HEK293 (cell line): ENCODE measurements at regions not wholly inside any gene's neighbourhood (a gene's known extent, or its start where the extent isn't known, plus 50 kb on each side); places are given as distances from the start of the nearest gene placed in this dataset.

Source experiments
- CTCF ChIA-PET: fragments of 350-600 bp; formaldehyde crosslinking; extraction: SDS; loops from one replicate; lab custom pipeline; 2021; ENCODE audit warnings: antibody characterized with exemption; lab: Yijun Ruan, JAX
- POLR2A ChIA-PET: fragments of 300-600 bp; formaldehyde crosslinking; extraction: SDS; loops from one replicate; lab custom pipeline; 2020; ENCODE audit warnings: antibody characterized with exemption, inconsistent platforms; lab: Yijun Ruan, JAX
- H3K27ac ChIP-seq: fragments of 200-500 bp; sonication (Bioruptor generic); 2 replicates; pipeline ENCODE4 v1.5.1; 2014; ENCODE audit warnings: low read depth, low read length, control low read depth, inconsistent platforms; ENCODE audit errors: extremely low read depth
- H3K36me3 ChIP-seq, 2 experiments: fragments of 200-500 bp in 1 of 2; sonication (Bioruptor generic) in 1 of 2; 1 replicate in 1 of 2; 2 replicates in 1 of 2; pipeline ENCODE4 v1.5.1; 2014 to 2017; ENCODE audit warnings: inconsistent platforms in 2 of 2, low read length in 2 of 2; ENCODE audit not compliant: control insufficient read depth in 2 of 2, insufficient read depth in 1 of 2
- H3K4me1 ChIP-seq: fragments of 200-500 bp; sonication (Bioruptor generic); 2 replicates; pipeline ENCODE4 v1.5.1; 2014; ENCODE audit warnings: mild to moderate bottlenecking, low read length, inconsistent platforms; ENCODE audit not compliant: control insufficient read depth, insufficient read depth
- H3K4me3 ChIP-seq: 2 replicates; pipeline ENCODE4 v1.5.1; 2011; ENCODE audit warnings: low read depth, mild to moderate bottlenecking, control low read depth, low read length, moderate library complexity
- H3K9me3 ChIP-seq: fragments of 200-500 bp; sonication (Bioruptor generic); 2 replicates; pipeline ENCODE4 v1.5.1; 2014; ENCODE audit warnings: low read depth, low read length, inconsistent platforms; ENCODE audit not compliant: control insufficient read depth, insufficient read depth
- BCL6B ChIP-seq: fragments of 450-650 bp; formaldehyde crosslinking; IDR thresholded peaks from 2 replicates; pipeline ENCODE4 v1.5.1; 2017; ENCODE audit warnings: missing biosample characterization, missing genetic modification characterization
- GLI2 ChIP-seq: fragments of 450-650 bp; formaldehyde crosslinking; IDR thresholded peaks from 2 replicates; pipeline ENCODE4; 2017; ENCODE audit warnings: missing biosample characterization, missing genetic modification characterization, low read depth, borderline replicate concordance
- KLF9 ChIP-seq: fragments of 450-650 bp; formaldehyde crosslinking; IDR thresholded peaks from 2 replicates; pipeline ENCODE4 v1.5.1; 2016; ENCODE audit warnings: missing biosample characterization, missing genetic modification characterization, low read depth
- MEIS1 ChIP-seq: sonication (generic); formaldehyde crosslinking; IDR thresholded peaks from 2 replicates; pipeline ENCODE4 v1.8.1; 2022; ENCODE audit warnings: missing genetic modification reagents, mild to moderate bottlenecking, borderline replicate concordance
- OVOL3 ChIP-seq: fragments of 450-650 bp; formaldehyde crosslinking; IDR thresholded peaks from 2 replicates; pipeline ENCODE4 v1.5.1; 2016; ENCODE audit warnings: missing biosample characterization, missing genetic modification characterization
- SP7 ChIP-seq: fragments of 450-650 bp; formaldehyde crosslinking; IDR thresholded peaks from 2 replicates; pipeline ENCODE4 v1.5.1; 2016; ENCODE audit warnings: missing biosample characterization, missing genetic modification characterization
- ZBTB26 ChIP-seq: fragments of 450-650 bp; formaldehyde crosslinking; optimal IDR thresholded peaks from 2 replicates; pipeline ENCODE3; 2016; ENCODE audit warnings: missing biosample characterization, mild to moderate bottlenecking, missing genetic modification characterization
- ZFP41 ChIP-seq: fragments of 450-650 bp; formaldehyde crosslinking; IDR thresholded peaks from 2 replicates; pipeline ENCODE4 v1.5.1; 2016; ENCODE audit warnings: missing biosample characterization, missing genetic modification characterization, borderline replicate concordance
- ZNF121 ChIP-seq: fragments of 450-650 bp; formaldehyde crosslinking; IDR thresholded peaks from 2 replicates; pipeline ENCODE4 v1.5.1; 2016; ENCODE audit warnings: missing biosample characterization, missing genetic modification characterization
- ZNF175 ChIP-seq: fragments of 450-650 bp; formaldehyde crosslinking; IDR thresholded peaks from 2 replicates; pipeline ENCODE4 v1.5.1; 2016; ENCODE audit warnings: missing biosample characterization, missing genetic modification characterization
- ZNF19 ChIP-seq: fragments of 450-650 bp; formaldehyde crosslinking; IDR thresholded peaks from 2 replicates; pipeline ENCODE4; 2016; ENCODE audit warnings: missing biosample characterization, missing genetic modification characterization, low read depth
- ZNF223 ChIP-seq: fragments of 450-650 bp; formaldehyde crosslinking; IDR thresholded peaks from 2 replicates; pipeline ENCODE4 v1.5.1; 2016; ENCODE audit warnings: missing biosample characterization, missing genetic modification characterization
- ZNF239 ChIP-seq: fragments of 450-650 bp; formaldehyde crosslinking; IDR thresholded peaks from 2 replicates; pipeline ENCODE4 v1.5.1; 2016; ENCODE audit warnings: missing biosample characterization, missing genetic modification characterization
- ZNF280C ChIP-seq: fragments of 450-650 bp; formaldehyde crosslinking; IDR thresholded peaks from 2 replicates; pipeline ENCODE4 v1.5.1; 2016; ENCODE audit warnings: missing biosample characterization, missing genetic modification characterization
- ZNF341 ChIP-seq: fragments of 450-650 bp; formaldehyde crosslinking; IDR thresholded peaks from 2 replicates; pipeline ENCODE4; 2016; ENCODE audit warnings: low read depth, missing biosample characterization, missing genetic modification characterization
- ZNF350 ChIP-seq: fragments of 450-650 bp; formaldehyde crosslinking; IDR thresholded peaks from 2 replicates; pipeline ENCODE4 v1.5.0; 2017; ENCODE audit warnings: missing biosample characterization, mild to moderate bottlenecking, missing genetic modification characterization
- ZNF354C ChIP-seq: fragments of 450-650 bp; formaldehyde crosslinking; IDR thresholded peaks from 2 replicates; pipeline ENCODE4 v1.5.1; 2016; ENCODE audit warnings: missing biosample characterization, missing genetic modification characterization, low read depth, borderline replicate concordance
- ZNF530 ChIP-seq: fragments of 450-650 bp; formaldehyde crosslinking; IDR thresholded peaks from 2 replicates; pipeline ENCODE4 v1.5.1; 2016; ENCODE audit warnings: low read depth, missing biosample characterization, missing genetic modification characterization
- ZNF585B ChIP-seq: fragments of 450-650 bp; formaldehyde crosslinking; IDR thresholded peaks from 2 replicates; pipeline ENCODE4 v1.5.1; 2016; ENCODE audit warnings: missing biosample characterization, missing genetic modification characterization
- ZNF654 ChIP-seq: fragments of 450-650 bp; formaldehyde crosslinking; IDR thresholded peaks from 2 replicates; pipeline ENCODE4 v1.5.1; 2016; ENCODE audit warnings: low read depth, missing biosample characterization, missing genetic modification characterization
- ZNF692 ChIP-seq: fragments of 450-650 bp; formaldehyde crosslinking; IDR thresholded peaks from 2 replicates; pipeline ENCODE4 v1.5.1; 2016; ENCODE audit warnings: missing biosample characterization, missing genetic modification characterization
- ZNF747 ChIP-seq: fragments of 450-650 bp; formaldehyde crosslinking; IDR thresholded peaks from 2 replicates; pipeline ENCODE4 v1.5.1; 2016; ENCODE audit warnings: missing biosample characterization, missing genetic modification characterization
- ZNF776 ChIP-seq: fragments of 450-650 bp; formaldehyde crosslinking; IDR thresholded peaks from 2 replicates; pipeline ENCODE4 v1.5.0; 2017; ENCODE audit warnings: missing biosample characterization, missing genetic modification characterization, borderline replicate concordance
- ZNF792 ChIP-seq: fragments of 450-650 bp; formaldehyde crosslinking; IDR thresholded peaks from 2 replicates; pipeline ENCODE4 v1.5.1; 2016; ENCODE audit warnings: missing biosample characterization, missing genetic modification characterization
- ZSCAN23 ChIP-seq: fragments of 450-650 bp; formaldehyde crosslinking; IDR thresholded peaks from 2 replicates; pipeline ENCODE4 v1.5.1; 2016; ENCODE audit warnings: missing biosample characterization, missing genetic modification characterization
- TF ChIP-seq, protein P1 (sequence below): fragments of 450-650 bp; formaldehyde crosslinking; IDR thresholded peaks from 2 replicates; pipeline ENCODE4 v1.5.1; 2016; ENCODE audit warnings: missing biosample characterization, missing genetic modification characterization

- Histone ChIP-seq H3K9me3 (no peaks in the 10 kb centered on the region), H3K4me3 (no peak overlapping the region)
- ChIA-PET POLR2A (no interaction called here), CTCF (interaction anchor here (0.5 to 3.0 kb wide), 4 partner anchors 10 to 421 kb away, joined by 3 to 30 read pairs (median 6); no protein-coding TSS in a partner anchor)
- TF ChIP-seq ZNF654 (tag by site-specific recombination) = no peak
- TF ChIP-seq ZNF223 = no peak
- no peak for TF ChIP-seq KLF9 (tag by site-specific recombination)
- no peak for TF ChIP-seq ZNF692 (tag by site-specific recombination)
- TF ChIP-seq ZNF239 = no peak
- no peak for TF ChIP-seq ZFP41 (tag by site-specific recombination)
- TF ChIP-seq OVOL3 (tag by site-specific recombination) = no peak
- TF ChIP-seq, all 188 proteins: peak for 0
- no peaks in the 10 kb centered on the region for H3K4me1 ChIP-seq
- H3K36me3 ChIP-seq = no peaks in the 10 kb centered on the region
- no peak overlapping the region for H3K27ac ChIP-seq
Observed at GRCh38 chr2:133842446-133842845, 274.2 kb upstream of the NCKAP5 start.

- TF ChIP-seq ZNF585B = no peak
- no peak for TF ChIP-seq ZSCAN23 (tag by site-specific recombination)
- no peak for TF ChIP-seq ZNF280C
- TF ChIP-seq ZNF530 = no peak
- no peak for TF ChIP-seq SP7 (tag by site-specific recombination)
- POLR2A ChIA-PET = no interaction called here
- Histone ChIP-seq H3K4me1 (no peaks in the 10 kb centered on the region), H3K9me3 (no peaks in the 10 kb centered on the region), H3K4me3 (no peak overlapping the region), H3K27ac (no peak overlapping the region), H3K36me3 (no peaks in the 10 kb centered on the region)
- CTCF ChIA-PET = interaction anchor here (0.5 to 3.0 kb wide), 9 partner anchors 10 to 577 kb away, joined by 3 to 30 read pairs (median 5); no protein-coding TSS in a partner anchor
Observed at GRCh38 chr2:133843091-133843490, 274.8 kb upstream of the NCKAP5 start.

- no peak overlapping the region for H3K4me3 ChIP-seq
- CTCF ChIA-PET = interaction anchor here (0.6 to 3.0 kb wide), 27 partner anchors 11 to 1296 kb away, joined by 3 to 30 read pairs (median 4); no protein-coding TSS in a partner anchor
- H3K27ac ChIP-seq = no peak overlapping the region
- no peaks in the 10 kb centered on the region for H3K4me1 ChIP-seq
- POLR2A ChIA-PET = no interaction called here
- no peaks in the 10 kb centered on the region for H3K36me3 ChIP-seq
- no peaks in the 10 kb centered on the region for H3K9me3 ChIP-seq
- no peak for TF ChIP-seq ZNF223
- TF ChIP-seq GLI2 = no peak
- no peak for TF ChIP-seq ZNF792
- no peak for TF ChIP-seq BCL6B
- no peak for TF ChIP-seq ZNF776 (tag by site-specific recombination)
- no peak for TF ChIP-seq ZNF19 (tag by site-specific recombination)
- TF ChIP-seq ZNF175 (tag by site-specific recombination) = no peak
- TF ChIP-seq ZNF121 (tag by site-specific recombination) = no peak
- no peak for TF ChIP-seq ZNF747 (tag by site-specific recombination)
- TF ChIP-seq, protein P1, sequence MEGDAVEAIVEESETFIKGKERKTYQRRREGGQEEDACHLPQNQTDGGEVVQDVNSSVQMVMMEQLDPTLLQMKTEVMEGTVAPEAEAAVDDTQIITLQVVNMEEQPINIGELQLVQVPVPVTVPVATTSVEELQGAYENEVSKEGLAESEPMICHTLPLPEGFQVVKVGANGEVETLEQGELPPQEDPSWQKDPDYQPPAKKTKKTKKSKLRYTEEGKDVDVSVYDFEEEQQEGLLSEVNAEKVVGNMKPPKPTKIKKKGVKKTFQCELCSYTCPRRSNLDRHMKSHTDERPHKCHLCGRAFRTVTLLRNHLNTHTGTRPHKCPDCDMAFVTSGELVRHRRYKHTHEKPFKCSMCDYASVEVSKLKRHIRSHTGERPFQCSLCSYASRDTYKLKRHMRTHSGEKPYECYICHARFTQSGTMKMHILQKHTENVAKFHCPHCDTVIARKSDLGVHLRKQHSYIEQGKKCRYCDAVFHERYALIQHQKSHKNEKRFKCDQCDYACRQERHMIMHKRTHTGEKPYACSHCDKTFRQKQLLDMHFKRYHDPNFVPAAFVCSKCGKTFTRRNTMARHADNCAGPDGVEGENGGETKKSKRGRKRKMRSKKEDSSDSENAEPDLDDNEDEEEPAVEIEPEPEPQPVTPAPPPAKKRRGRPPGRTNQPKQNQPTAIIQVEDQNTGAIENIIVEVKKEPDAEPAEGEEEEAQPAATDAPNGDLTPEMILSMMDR (tag by site-specific recombination) = no peak
- TF ChIP-seq ZBTB26 (tag by site-specific recombination) = no peak
- TF ChIP-seq ZNF350 = no peak
- TF ChIP-seq MEIS1 (CRISPR knock-in tag) = no peak
- TF ChIP-seq ZNF341 = no peak
- no peak for TF ChIP-seq ZNF354C (tag by site-specific recombination)
Observed at GRCh38 chr2:133843551-133843950, 275.3 kb upstream of the NCKAP5 start.
